Endodermal cell (in vitro differentiated cells): ENCODE measurements at regions not wholly inside any gene's neighbourhood (a gene's known extent, or its start where the extent isn't known, plus 50 kb on each side); places are given as distances from the start of the nearest gene placed in this dataset.

Source experiments
- DNase-seq: peaks from one replicate; pipeline ENCODE4 v3.0.0-alpha.2; 2017
- H3K27ac ChIP-seq: 2 replicates; pipeline ENCODE4 v1.5.1; 2013; ENCODE audit warnings: mild to moderate bottlenecking, low read depth, low read length, moderate library complexity
- H3K27me3 ChIP-seq: 2 replicates; pipeline ENCODE4 v1.6.1; 2013; ENCODE audit warnings: mild to moderate bottlenecking, low read length, moderate library complexity; ENCODE audit not compliant: insufficient read depth, control insufficient read depth, poor library complexity, severe bottlenecking
- H3K36me3 ChIP-seq: 2 replicates; pipeline ENCODE4 v1.7.0; 2013; ENCODE audit warnings: mild to moderate bottlenecking, low read length, moderate library complexity; ENCODE audit not compliant: control insufficient read depth, insufficient read depth
- H3K4me1 ChIP-seq: one replicate; pipeline ENCODE4 v1.7.0; 2013; ENCODE audit warnings: low read length; ENCODE audit not compliant: control insufficient read depth, insufficient read depth
- H3K4me3 ChIP-seq: 2 replicates; pipeline ENCODE4 v1.5.1; 2013; ENCODE audit warnings: mild to moderate bottlenecking, low read length, moderate library complexity
- H3K9ac ChIP-seq: 2 replicates; pipeline ENCODE4 v1.6.1; 2013; ENCODE audit warnings: mild to moderate bottlenecking, low read length, moderate library complexity; ENCODE audit not compliant: poor library complexity, severe bottlenecking; ENCODE audit errors: extremely low read depth
- H3K9me3 ChIP-seq: 2 replicates; pipeline ENCODE4 v1.6.1; 2013; ENCODE audit warnings: mild to moderate bottlenecking, low read length, moderate library complexity; ENCODE audit not compliant: control insufficient read depth
- H3K27ac Mint-ChIP-seq: 2 replicates; pipeline ENCODE4 v1.8.0; 2020; ENCODE audit warnings: mixed read lengths
- H3K27me3 Mint-ChIP-seq: 2 replicates; pipeline ENCODE4 v1.8.0; 2021; ENCODE audit warnings: mild to moderate bottlenecking, mixed read lengths; ENCODE audit not compliant: insufficient read depth
- H3K36me3 Mint-ChIP-seq: 2 replicates; pipeline ENCODE4 v1.8.0; 2020; ENCODE audit warnings: low read depth, mixed read lengths
- H3K4me1 Mint-ChIP-seq: 2 replicates; pipeline ENCODE4 v1.8.0; 2020; ENCODE audit warnings: mixed read lengths
- H3K4me3 Mint-ChIP-seq: 2 replicates; pipeline ENCODE4 v1.8.0; 2020; ENCODE audit warnings: mild to moderate bottlenecking, moderate library complexity, mixed read lengths
- H3K9me3 Mint-ChIP-seq: 2 replicates; pipeline ENCODE4 v1.8.0; 2020; ENCODE audit warnings: mild to moderate bottlenecking, mixed read lengths
- CTCF ChIP-seq: fragments of 200-600 bp; sonication (generic); conservative IDR thresholded peaks from 2 replicates; pipeline ENCODE4 v1.5.0; 2021; ENCODE audit warnings: antibody characterized with exemption, mild to moderate bottlenecking
- WGBS, 2 experiments: methylation state at CpG; one replicate each; pipeline versions ENCODE4 v1.1.5 to v1.1.7; 2013; ENCODE audit warnings: missing lambda C conversion rate in 2 of 2, mixed read lengths in 1 of 2; ENCODE audit not compliant: insufficient coverage in 1 of 2, insufficient read length in 1 of 2; 5-methylcytosine and 5-hydroxymethylcytosine counted together

- 100% methylated on average over 1 of the region's 1 CpG; no CpG with 5 or more reads in 1 of the 2 experiments for WGBS, 2 experiments
- Histone ChIP-seq H3K36me3 (no peaks in the 10 kb centered on the region), H3K27me3 (no peaks in the 10 kb centered on the region), H3K27ac (no peak overlapping the region), H3K9me3 (no peaks in the 10 kb centered on the region), H3K4me1 (no peaks in the 10 kb centered on the region), H3K4me3 (no peak overlapping the region), H3K9ac (no peak overlapping the region)
- H3K9me3 Mint-ChIP-seq = no peaks in the 10 kb centered on the region
- no peak for DNase-seq
- H3K27me3 Mint-ChIP-seq = no peaks in the 10 kb centered on the region
- TF ChIP-seq CTCF = no peak
- H3K4me3 Mint-ChIP-seq = no peak overlapping the region
- no peak overlapping the region for H3K27ac Mint-ChIP-seq
- H3K4me1 Mint-ChIP-seq = no peaks in the 10 kb centered on the region
- H3K36me3 Mint-ChIP-seq = no peaks in the 10 kb centered on the region
These were observed 103.9 kb downstream of the CRPPA start for GRCh38 chr7:16317406-16317805.

- Histone ChIP-seq H3K36me3 (no peaks in the 10 kb centered on the region), H3K9me3 (no peaks in the 10 kb centered on the region), H3K4me3 (no peak overlapping the region), H3K4me1 (no peaks in the 10 kb centered on the region), H3K9ac (no peak overlapping the region), H3K27me3 (no peaks in the 10 kb centered on the region), H3K27ac (no peak overlapping the region)
- H3K27me3 Mint-ChIP-seq = no peaks in the 10 kb centered on the region
- H3K36me3 Mint-ChIP-seq = no peaks in the 10 kb centered on the region
- 90% methylated on average over 3 of the region's 3 CpGs; no CpG with 5 or more reads in 1 of the 2 experiments for WGBS, 2 experiments
- H3K9me3 Mint-ChIP-seq = no peaks in the 10 kb centered on the region
- H3K4me3 Mint-ChIP-seq = no peak overlapping the region
- no peak for DNase-seq
- no peak overlapping the region for H3K27ac Mint-ChIP-seq
- no peak for TF ChIP-seq CTCF
- H3K4me1 Mint-ChIP-seq = no peaks in the 10 kb centered on the region
These were observed 106.1 kb downstream of the CRPPA start for GRCh38 chr7:16315280-16315679.

GRCh38 chr7:16309129-16309528 is 112.2 kb downstream of the CRPPA start:
- H3K9me3 ChIP-seq = peaks cover 7% of the 10 kb centered on the region
- H3K4me3 ChIP-seq = no peak overlapping the region
- H3K27ac ChIP-seq = no peak overlapping the region
- DNase-seq = no peak
- H3K27ac Mint-ChIP-seq = no peak overlapping the region
- no peaks in the 10 kb centered on the region for H3K4me1 ChIP-seq
- H3K9ac ChIP-seq = no peak overlapping the region
- no peaks in the 10 kb centered on the region for H3K36me3 ChIP-seq
- no peaks in the 10 kb centered on the region for H3K27me3 Mint-ChIP-seq
- no peaks in the 10 kb centered on the region for H3K9me3 Mint-ChIP-seq
- H3K36me3 Mint-ChIP-seq = no peaks in the 10 kb centered on the region
- H3K4me1 Mint-ChIP-seq = no peaks in the 10 kb centered on the region
- no peak overlapping the region for H3K4me3 Mint-ChIP-seq
- WGBS, 2 experiments = 97 to 100% methylated on average over 1 to 2 of the region's 2 CpGs
- H3K27me3 ChIP-seq = no peaks in the 10 kb centered on the region
- no peak for TF ChIP-seq CTCF
